HCT116 (cell line): ENCODE measurements at regions not wholly inside any gene's neighbourhood (a gene's known extent, or its start where the extent isn't known, plus 50 kb on each side); places are given as distances from the start of the nearest gene placed in this dataset.

Source experiments
- SIN3A ChIP-seq: IDR thresholded peaks from 2 replicates; pipeline ENCODE4 v1.6.1; 2012; ENCODE audit warnings: low read depth
- YY1 ChIP-seq: IDR thresholded peaks from 2 replicates; pipeline ENCODE4 v1.6.1; 2011; ENCODE audit warnings: low read length, low read depth, moderate library complexity, mild to moderate bottlenecking; ENCODE audit not compliant: insufficient replicate concordance; ENCODE audit errors: extremely low read depth
- TF ChIP-seq, protein P1 (sequence below), 3 experiments: fragments of 200-600 bp in 1 of 3; sonication (generic) in 1 of 3; IDR thresholded peaks in 2 of 3; conservative IDR thresholded peaks in 1 of 3; 2 replicates each; pipeline ENCODE4 v1.5.1; 2012 to 2017; ENCODE audit warnings: low read depth in 2 of 3, low read length in 2 of 3, antibody characterized with exemption in 1 of 3, borderline replicate concordance in 1 of 3, control low read depth in 1 of 3, mild to moderate bottlenecking in 1 of 3, mixed read lengths in 1 of 3, mixed run types in 1 of 3, moderate library complexity in 1 of 3; ENCODE audit not compliant: insufficient read depth in 1 of 3
- TF ChIP-seq, protein P2 (sequence below): IDR thresholded peaks from 2 replicates; pipeline ENCODE4 v1.6.1; 2012; ENCODE audit warnings: low read depth

DNA sequence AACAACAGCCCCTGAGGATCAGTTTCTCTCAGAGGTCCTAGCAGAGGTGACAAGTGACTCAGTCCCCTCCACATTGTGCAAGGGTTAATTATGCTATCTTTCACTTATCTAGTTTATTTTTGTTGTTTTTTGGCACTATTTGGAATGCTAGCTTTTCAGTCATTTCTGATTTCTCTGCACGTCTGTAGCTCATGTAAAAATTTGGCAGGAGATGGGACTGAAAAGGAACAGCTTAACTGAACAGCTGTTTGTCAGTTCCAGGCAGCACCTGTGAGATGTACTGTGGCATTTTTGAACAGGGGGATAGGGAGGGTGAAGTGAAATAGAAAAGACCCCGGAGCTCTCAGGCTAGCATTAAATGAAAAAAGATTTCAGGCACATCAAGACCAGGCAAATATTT, 313.5 kb downstream of the SUCLA2 start:
- no peak for TF ChIP-seq YY1
- TF ChIP-seq, protein P1, sequence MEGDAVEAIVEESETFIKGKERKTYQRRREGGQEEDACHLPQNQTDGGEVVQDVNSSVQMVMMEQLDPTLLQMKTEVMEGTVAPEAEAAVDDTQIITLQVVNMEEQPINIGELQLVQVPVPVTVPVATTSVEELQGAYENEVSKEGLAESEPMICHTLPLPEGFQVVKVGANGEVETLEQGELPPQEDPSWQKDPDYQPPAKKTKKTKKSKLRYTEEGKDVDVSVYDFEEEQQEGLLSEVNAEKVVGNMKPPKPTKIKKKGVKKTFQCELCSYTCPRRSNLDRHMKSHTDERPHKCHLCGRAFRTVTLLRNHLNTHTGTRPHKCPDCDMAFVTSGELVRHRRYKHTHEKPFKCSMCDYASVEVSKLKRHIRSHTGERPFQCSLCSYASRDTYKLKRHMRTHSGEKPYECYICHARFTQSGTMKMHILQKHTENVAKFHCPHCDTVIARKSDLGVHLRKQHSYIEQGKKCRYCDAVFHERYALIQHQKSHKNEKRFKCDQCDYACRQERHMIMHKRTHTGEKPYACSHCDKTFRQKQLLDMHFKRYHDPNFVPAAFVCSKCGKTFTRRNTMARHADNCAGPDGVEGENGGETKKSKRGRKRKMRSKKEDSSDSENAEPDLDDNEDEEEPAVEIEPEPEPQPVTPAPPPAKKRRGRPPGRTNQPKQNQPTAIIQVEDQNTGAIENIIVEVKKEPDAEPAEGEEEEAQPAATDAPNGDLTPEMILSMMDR (IDR thresholded peaks at IDR 0.05 in 2 of 3, conservative IDR thresholded peaks at IDR 0.05 in 1 of 3; ENCODE audit: borderline replicate concordance in 1 of 3, insufficient read depth in 1 of 3, low read depth in 2 of 3, low read length in 2 of 3) = no peak
- TF ChIP-seq, protein P2, sequence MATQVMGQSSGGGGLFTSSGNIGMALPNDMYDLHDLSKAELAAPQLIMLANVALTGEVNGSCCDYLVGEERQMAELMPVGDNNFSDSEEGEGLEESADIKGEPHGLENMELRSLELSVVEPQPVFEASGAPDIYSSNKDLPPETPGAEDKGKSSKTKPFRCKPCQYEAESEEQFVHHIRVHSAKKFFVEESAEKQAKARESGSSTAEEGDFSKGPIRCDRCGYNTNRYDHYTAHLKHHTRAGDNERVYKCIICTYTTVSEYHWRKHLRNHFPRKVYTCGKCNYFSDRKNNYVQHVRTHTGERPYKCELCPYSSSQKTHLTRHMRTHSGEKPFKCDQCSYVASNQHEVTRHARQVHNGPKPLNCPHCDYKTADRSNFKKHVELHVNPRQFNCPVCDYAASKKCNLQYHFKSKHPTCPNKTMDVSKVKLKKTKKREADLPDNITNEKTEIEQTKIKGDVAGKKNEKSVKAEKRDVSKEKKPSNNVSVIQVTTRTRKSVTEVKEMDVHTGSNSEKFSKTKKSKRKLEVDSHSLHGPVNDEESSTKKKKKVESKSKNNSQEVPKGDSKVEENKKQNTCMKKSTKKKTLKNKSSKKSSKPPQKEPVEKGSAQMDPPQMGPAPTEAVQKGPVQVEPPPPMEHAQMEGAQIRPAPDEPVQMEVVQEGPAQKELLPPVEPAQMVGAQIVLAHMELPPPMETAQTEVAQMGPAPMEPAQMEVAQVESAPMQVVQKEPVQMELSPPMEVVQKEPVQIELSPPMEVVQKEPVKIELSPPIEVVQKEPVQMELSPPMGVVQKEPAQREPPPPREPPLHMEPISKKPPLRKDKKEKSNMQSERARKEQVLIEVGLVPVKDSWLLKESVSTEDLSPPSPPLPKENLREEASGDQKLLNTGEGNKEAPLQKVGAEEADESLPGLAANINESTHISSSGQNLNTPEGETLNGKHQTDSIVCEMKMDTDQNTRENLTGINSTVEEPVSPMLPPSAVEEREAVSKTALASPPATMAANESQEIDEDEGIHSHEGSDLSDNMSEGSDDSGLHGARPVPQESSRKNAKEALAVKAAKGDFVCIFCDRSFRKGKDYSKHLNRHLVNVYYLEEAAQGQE = no peak
- TF ChIP-seq SIN3A = no peak
